ENCODE measurements at regions not wholly inside any gene's neighbourhood (a gene's known extent, or its start where the extent isn't known, plus 50 kb on each side); places are given as distances from the start of the nearest gene placed in this dataset.

- no peak for TF ChIP-seq EP300 (IDR thresholded peaks at IDR 0.05; ENCODE audit: borderline replicate concordance)
- no peak for TF ChIP-seq FOXM1 (IDR thresholded peaks at IDR 0.05; ENCODE audit: borderline replicate concordance, low read depth)
- no peak for TF ChIP-seq TAF1 (IDR thresholded peaks at IDR 0.05; ENCODE audit: low read depth)
- no peak for TF ChIP-seq EGR1 (IDR thresholded peaks at IDR 0.05)
- no peak for TF ChIP-seq USF1 (IDR thresholded peaks at IDR 0.05)
- no peak for TF ChIP-seq RAD21 (IDR thresholded peaks at IDR 0.05; ENCODE audit: low read depth)
- TF ChIP-seq NFIC (IDR thresholded peaks at IDR 0.05) = no peak
- TF ChIP-seq ZBTB7A (IDR thresholded peaks at IDR 0.05; ENCODE audit: low read depth) = no peak
- no peak for TF ChIP-seq REST (IDR thresholded peaks at IDR 0.05; ENCODE audit: low read depth)
- no peak for TF ChIP-seq CREB1 (IDR thresholded peaks at IDR 0.05; ENCODE audit: low read depth)
Measured at GRCh38 chr3:10763248-10763620, 52.8 kb upstream of the SLC6A11 start.

- no peak for TF ChIP-seq TCF12 (IDR thresholded peaks at IDR 0.05; ENCODE audit: low read depth)
- TF ChIP-seq USF1 (IDR thresholded peaks at IDR 0.05) = no peak
- no peak for TF ChIP-seq YY1 (IDR thresholded peaks at IDR 0.05; ENCODE audit: low read depth)
- no peak for TF ChIP-seq NFIC (IDR thresholded peaks at IDR 0.05)
Measured at GRCh38 chr3:10763817-10764258, 52.2 kb upstream of the SLC6A11 start.

GRCh38 chr3:10764259-10765051, 51.6 kb upstream of the SLC6A11 start:
- TF ChIP-seq REST (IDR thresholded peaks at IDR 0.05; ENCODE audit: low read depth) (no peak), EP300 (IDR thresholded peaks at IDR 0.05; ENCODE audit: borderline replicate concordance) (no peak), TEAD4 (IDR thresholded peaks at IDR 0.05) (no peak), FOXM1 (IDR thresholded peaks at IDR 0.05; ENCODE audit: borderline replicate concordance, low read depth) (no peak), TAF1 (IDR thresholded peaks at IDR 0.05; ENCODE audit: low read depth) (no peak), CREB1 (IDR thresholded peaks at IDR 0.05; ENCODE audit: low read depth) (no peak), USF1 (IDR thresholded peaks at IDR 0.05) (no peak), NFIC (IDR thresholded peaks at IDR 0.05) (no peak), YY1 (IDR thresholded peaks at IDR 0.05; ENCODE audit: low read depth) (no peak), TCF12 (IDR thresholded peaks at IDR 0.05; ENCODE audit: low read depth) (no peak), CEBPB (IDR thresholded peaks at IDR 0.05) (no peak), RAD21 (IDR thresholded peaks at IDR 0.05; ENCODE audit: low read depth) (no peak), ZBTB7A (IDR thresholded peaks at IDR 0.05; ENCODE audit: low read depth) (no peak), EGR1 (IDR thresholded peaks at IDR 0.05) (no peak), MAX (IDR thresholded peaks at IDR 0.05) (no peak)

- no peak for TF ChIP-seq ZBTB7A (IDR thresholded peaks at IDR 0.05; ENCODE audit: low read depth)
- no peak for TF ChIP-seq EGR1 (IDR thresholded peaks at IDR 0.05)
- no peak for TF ChIP-seq FOXM1 (IDR thresholded peaks at IDR 0.05; ENCODE audit: borderline replicate concordance, low read depth)
- no peak for TF ChIP-seq RAD21 (IDR thresholded peaks at IDR 0.05; ENCODE audit: low read depth)
- TF ChIP-seq YY1 (IDR thresholded peaks at IDR 0.05; ENCODE audit: low read depth) = no peak
- TF ChIP-seq NFIC (IDR thresholded peaks at IDR 0.05) = no peak
- no peak for TF ChIP-seq CREB1 (IDR thresholded peaks at IDR 0.05; ENCODE audit: low read depth)
- no peak for TF ChIP-seq TCF12 (IDR thresholded peaks at IDR 0.05; ENCODE audit: low read depth)
- TF ChIP-seq EP300 (IDR thresholded peaks at IDR 0.05; ENCODE audit: borderline replicate concordance) = no peak
- no peak for TF ChIP-seq TEAD4 (IDR thresholded peaks at IDR 0.05)
- TF ChIP-seq REST (IDR thresholded peaks at IDR 0.05; ENCODE audit: low read depth) = no peak
- no peak for TF ChIP-seq TAF1 (IDR thresholded peaks at IDR 0.05; ENCODE audit: low read depth)
- no peak for TF ChIP-seq MAX (IDR thresholded peaks at IDR 0.05)
- TF ChIP-seq USF1 (IDR thresholded peaks at IDR 0.05) = no peak
- no peak for TF ChIP-seq CEBPB (IDR thresholded peaks at IDR 0.05)
Measured at GRCh38 chr3:10766049-10766705, 49.9 kb upstream of the SLC6A11 start.
